Choroid plexus epithelial cell (primary cell): ENCODE measurements at regions not wholly inside any gene's neighbourhood (a gene's known extent, or its start where the extent isn't known, plus 50 kb on each side); places are given as distances from the start of the nearest gene placed in this dataset.

Source experiments
- DNase-seq: peaks from one replicate; pipeline ENCODE4 v3.0.0-alpha.2; 2010; ENCODE audit warnings: low read depth
- H3K4me3 ChIP-seq: 2 replicates; pipeline ENCODE4 v1.5.1; 2011; ENCODE audit warnings: low read depth, mild to moderate bottlenecking, control low read depth, low read length, moderate library complexity
- TF ChIP-seq, protein P1 (sequence below): conservative IDR thresholded peaks from 2 replicates; pipeline ENCODE4 v1.5.1; 2011; ENCODE audit warnings: low read depth, mild to moderate bottlenecking, control low read depth, inconsistent platforms, low read length, moderate library complexity

DNA sequence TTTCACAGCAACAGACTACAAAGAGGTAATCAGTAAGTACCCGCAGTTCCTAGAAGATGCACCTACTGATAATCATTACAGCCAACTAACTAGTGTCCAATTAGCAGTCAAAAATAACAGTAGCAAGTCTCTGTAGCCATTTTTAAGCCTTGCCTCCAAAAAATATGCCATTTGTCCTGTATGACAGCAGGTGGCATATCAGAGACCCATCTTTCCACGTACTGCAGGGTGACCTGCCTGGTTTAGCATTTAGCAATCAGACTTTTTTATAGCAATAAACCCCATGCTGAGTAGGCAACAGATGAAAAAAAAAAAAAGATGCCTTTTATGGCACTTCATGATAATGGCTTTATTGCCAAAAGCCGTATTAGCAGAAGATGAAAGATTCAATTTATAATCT, 155.3 kb upstream of the LSM14A start:
- H3K4me3 ChIP-seq: no peak overlapping the region
- TF ChIP-seq, protein P1, sequence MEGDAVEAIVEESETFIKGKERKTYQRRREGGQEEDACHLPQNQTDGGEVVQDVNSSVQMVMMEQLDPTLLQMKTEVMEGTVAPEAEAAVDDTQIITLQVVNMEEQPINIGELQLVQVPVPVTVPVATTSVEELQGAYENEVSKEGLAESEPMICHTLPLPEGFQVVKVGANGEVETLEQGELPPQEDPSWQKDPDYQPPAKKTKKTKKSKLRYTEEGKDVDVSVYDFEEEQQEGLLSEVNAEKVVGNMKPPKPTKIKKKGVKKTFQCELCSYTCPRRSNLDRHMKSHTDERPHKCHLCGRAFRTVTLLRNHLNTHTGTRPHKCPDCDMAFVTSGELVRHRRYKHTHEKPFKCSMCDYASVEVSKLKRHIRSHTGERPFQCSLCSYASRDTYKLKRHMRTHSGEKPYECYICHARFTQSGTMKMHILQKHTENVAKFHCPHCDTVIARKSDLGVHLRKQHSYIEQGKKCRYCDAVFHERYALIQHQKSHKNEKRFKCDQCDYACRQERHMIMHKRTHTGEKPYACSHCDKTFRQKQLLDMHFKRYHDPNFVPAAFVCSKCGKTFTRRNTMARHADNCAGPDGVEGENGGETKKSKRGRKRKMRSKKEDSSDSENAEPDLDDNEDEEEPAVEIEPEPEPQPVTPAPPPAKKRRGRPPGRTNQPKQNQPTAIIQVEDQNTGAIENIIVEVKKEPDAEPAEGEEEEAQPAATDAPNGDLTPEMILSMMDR: no peak
- no peak for DNase-seq

DNA sequence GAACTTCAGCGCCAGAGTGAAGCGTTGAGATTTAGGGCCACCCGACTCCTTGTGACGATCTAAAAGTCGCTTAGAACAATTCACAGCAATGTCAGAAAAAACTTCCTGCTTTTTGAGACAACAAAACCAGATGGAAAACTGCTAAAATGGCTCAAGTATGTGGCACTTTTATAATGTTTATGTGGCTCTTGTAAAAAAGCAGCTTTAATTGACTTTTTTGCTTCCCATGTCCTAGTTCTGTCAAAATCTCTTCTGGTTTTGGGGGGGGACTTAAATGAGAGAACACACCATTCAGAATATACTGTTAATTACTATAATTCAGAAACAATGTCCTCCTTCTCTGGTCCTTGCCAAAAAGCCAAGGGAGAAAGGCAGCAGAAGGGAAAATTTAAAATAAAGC, 154.7 kb upstream of the LSM14A start:
- TF ChIP-seq, protein P1: no peak
- no peak for DNase-seq
- H3K4me3 ChIP-seq: no peak overlapping the region

DNA sequence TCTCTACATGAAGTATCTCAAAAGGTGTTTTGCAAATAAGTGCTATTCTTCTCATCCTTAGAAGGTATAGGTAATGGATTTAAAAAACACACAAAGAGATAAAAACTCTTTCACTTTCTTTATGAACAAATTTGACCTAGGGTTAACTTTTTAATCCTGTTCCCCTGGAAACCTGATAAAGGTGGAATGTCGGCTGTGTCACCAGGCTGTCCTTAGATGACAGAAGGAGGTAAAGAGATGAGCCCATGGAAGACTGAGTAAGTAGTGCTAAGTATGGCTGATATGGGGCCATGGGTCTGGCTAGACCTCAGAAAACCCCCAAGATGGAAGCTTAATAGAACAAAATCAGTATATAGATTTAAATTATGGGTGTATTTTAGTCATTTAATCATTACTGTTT, 153.8 kb upstream of the LSM14A start:
- TF ChIP-seq, protein P1: no peak
- H3K4me3 ChIP-seq: no peak overlapping the region
- DNase-seq: no peak

DNA sequence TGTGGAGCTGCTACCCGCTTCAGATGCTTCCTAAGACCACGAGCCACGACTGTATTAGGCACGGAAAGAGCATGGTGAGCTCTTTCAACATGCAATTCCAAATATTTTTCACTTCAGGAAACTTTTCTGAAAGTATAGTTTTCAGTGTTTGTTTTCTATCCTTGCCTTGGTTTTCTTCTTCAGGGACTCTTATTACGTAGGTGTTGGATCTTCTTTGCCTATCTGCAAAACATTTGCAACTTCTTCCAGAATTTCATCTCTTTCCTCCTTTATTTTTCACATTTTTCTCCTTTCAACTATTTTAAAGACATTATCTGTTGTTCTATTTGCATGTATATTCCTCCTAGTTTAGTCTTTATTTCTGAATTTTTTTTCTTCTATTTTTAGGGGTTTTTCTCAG, 148.9 kb upstream of the LSM14A start:
- no peak for DNase-seq
- no peak overlapping the region for H3K4me3 ChIP-seq
- TF ChIP-seq, protein P1: no peak

DNA sequence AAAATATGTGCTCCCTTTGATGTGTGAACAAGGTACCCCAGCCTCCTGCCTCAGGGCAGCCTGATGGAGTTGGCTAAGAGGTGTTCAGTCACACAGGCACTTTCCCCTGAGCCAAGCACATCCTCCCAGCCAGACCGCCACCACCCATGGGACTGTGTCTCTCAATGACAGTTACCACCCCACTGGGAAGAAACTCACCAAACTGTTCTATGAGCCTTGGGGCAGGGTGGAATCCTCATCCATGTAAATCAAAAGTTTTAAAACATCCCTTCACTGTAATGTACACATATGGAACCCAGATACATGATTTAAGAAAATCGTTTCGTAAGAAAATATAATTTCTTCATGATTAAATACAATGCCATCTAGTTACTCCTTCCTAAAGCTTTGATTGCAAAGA, 138.4 kb upstream of the LSM14A start:
- TF ChIP-seq, protein P1: no peak
- no peak overlapping the region for H3K4me3 ChIP-seq
- no peak for DNase-seq

DNA sequence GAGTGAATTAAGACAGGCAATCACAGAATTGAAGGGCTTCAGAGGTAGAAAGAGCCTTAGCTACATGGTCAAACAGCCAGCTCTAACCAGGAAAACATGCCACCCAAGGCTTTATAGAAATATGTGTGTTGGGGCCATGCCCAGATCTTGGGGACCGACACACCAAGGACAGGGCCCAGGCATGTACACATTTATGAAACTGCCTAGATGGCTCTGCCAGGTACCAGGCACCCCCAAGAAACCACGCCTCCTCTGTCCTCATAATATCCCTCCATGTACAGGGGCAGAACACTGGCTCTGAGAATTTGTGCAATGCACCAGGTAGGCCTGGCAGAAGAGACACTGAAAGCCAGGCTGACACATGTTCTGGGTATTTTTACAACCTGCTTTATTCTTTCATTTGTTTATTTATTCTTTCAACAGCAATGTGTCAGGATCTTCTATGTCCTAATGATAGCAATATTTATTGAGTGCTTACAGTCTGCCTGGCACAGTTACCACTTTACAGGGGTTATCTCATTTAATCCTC, 137.9 kb upstream of the LSM14A start:
- DNase-seq: no peak
- TF ChIP-seq, protein P1: no peak
- H3K4me3 ChIP-seq: no peak overlapping the region

DNA sequence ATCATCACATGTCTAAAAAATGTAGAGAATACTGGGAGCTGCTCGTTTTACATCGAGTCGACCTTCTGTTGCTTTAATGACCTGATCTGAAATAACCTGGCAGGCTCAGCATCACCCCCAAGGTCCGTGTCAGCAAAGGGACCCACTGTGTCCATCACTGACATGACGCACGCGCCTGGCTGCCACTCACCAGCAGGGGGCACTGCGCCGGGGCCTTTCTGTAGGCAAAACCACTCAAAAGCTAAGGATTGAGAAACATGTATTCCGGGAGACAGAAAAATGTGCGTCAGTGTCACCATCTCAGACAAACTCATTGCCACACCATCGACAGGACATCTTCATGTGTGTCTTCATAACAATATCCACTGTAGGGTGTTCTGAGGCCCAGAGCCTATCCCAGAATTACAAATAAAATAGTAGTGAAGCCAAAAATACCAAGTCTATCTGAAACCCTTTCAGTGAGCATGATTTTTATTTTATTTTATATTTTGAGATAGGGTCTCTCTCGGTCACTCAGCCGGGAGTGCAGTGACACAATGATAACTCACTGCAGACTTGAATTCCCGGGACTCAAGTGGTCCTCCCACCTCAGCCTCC, 130.3 kb upstream of the LSM14A start:
- peak; percentile 65 for DNase-seq
- TF ChIP-seq, protein P1: peak; percentile 96
- no peak overlapping the region for H3K4me3 ChIP-seq
